ENCODE measurements at regions not wholly inside any gene's neighbourhood (a gene's known extent, or its start where the extent isn't known, plus 50 kb on each side); places are given as distances from the start of the nearest gene placed in this dataset.

GRCh38 chr16:61233713-61234112 lies 802.5 kb downstream of the CDH8 start:
- no peak overlapping the region for H3K27ac ChIP-seq
- in situ Hi-C loops (cut with HindIII; ENCODE audit: low pct_ligation_motif_present, low sequenced_read_pairs), result no loop called here
- no peak for DNase-seq
- H3K27me3 ChIP-seq (replicated peaks), result no peaks in the 10 kb centered on the region
- no peak overlapping the region for H3K4me3 ChIP-seq (ENCODE audit: low read depth, low read length)
- H3K36me3 ChIP-seq (replicated peaks), result no peaks in the 10 kb centered on the region
- no peak for TF ChIP-seq CTCF (IDR thresholded peaks at IDR 0.05; ENCODE audit: low read depth, low read length, missing control alignments)

- TF ChIP-seq CTCF (IDR thresholded peaks at IDR 0.05; ENCODE audit: low read depth, low read length, missing control alignments), result no peak
- H3K36me3 ChIP-seq (replicated peaks), result no peaks in the 10 kb centered on the region
- no peaks in the 10 kb centered on the region for H3K27me3 ChIP-seq (replicated peaks)
- in situ Hi-C loops (cut with HindIII; ENCODE audit: low pct_ligation_motif_present, low sequenced_read_pairs), result no loop called here
- H3K4me3 ChIP-seq (ENCODE audit: low read depth, low read length), result no peak overlapping the region
- no peak for DNase-seq
- no peak overlapping the region for H3K27ac ChIP-seq
Measured at GRCh38 chr16:61228371-61228770, 807.9 kb downstream of the CDH8 start.

DNA sequence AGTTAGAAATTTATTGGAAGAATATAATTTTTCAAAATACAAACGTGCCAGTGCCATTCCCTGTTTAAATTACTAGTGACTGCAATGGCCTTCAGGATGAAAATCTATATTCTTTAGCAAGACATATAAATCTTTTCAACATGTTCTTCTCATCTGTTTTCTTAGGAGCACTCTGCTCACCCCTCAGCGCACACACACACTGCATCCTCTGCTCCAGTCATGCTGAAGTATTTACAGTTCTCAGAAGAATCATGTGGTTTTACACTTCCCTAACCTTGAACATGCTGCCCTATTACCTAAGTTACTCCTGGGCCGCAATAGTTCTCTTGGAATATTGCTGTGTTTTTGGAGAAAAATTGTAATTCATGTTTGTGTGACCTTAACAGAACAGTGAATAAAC lies 820.6 kb downstream of the CDH8 start:
- H3K36me3 ChIP-seq (replicated peaks), result no peaks in the 10 kb centered on the region

GRCh38 chr16:61214780-61215179 lies 821.5 kb downstream of the CDH8 start:
- Histone ChIP-seq H3K4me3 (ENCODE audit: low read depth, low read length) (no peak overlapping the region), H3K27ac (no peak overlapping the region), H3K27me3 (replicated peaks) (no peaks in the 10 kb centered on the region), H3K36me3 (replicated peaks) (no peaks in the 10 kb centered on the region)
- in situ Hi-C loops (cut with HindIII; ENCODE audit: low pct_ligation_motif_present, low sequenced_read_pairs), result no loop called here
- DNase-seq, result no peak
- TF ChIP-seq CTCF (IDR thresholded peaks at IDR 0.05; ENCODE audit: low read depth, low read length, missing control alignments), result no peak

More for the DNA sequence above, 820.6 kb downstream of the CDH8 start:
- in situ Hi-C loops (cut with HindIII; ENCODE audit: low pct_ligation_motif_present, low sequenced_read_pairs), result no loop called here
- Histone ChIP-seq H3K27me3 (replicated peaks) (no peaks in the 10 kb centered on the region), H3K4me3 (ENCODE audit: low read depth, low read length) (no peak overlapping the region), H3K27ac (no peak overlapping the region)
- DNase-seq, result no peak
- no peak for TF ChIP-seq CTCF (IDR thresholded peaks at IDR 0.05; ENCODE audit: low read depth, low read length, missing control alignments)

- DNase-seq, result no peak
- Histone ChIP-seq H3K4me3 (ENCODE audit: low read depth, low read length) (no peak overlapping the region), H3K27ac (no peak overlapping the region), H3K36me3 (replicated peaks) (no peaks in the 10 kb centered on the region), H3K27me3 (replicated peaks) (no peaks in the 10 kb centered on the region)
- TF ChIP-seq CTCF (IDR thresholded peaks at IDR 0.05; ENCODE audit: low read depth, low read length, missing control alignments), result no peak
- in situ Hi-C loops (cut with HindIII; ENCODE audit: low pct_ligation_motif_present, low sequenced_read_pairs), result no loop called here
Measured at GRCh38 chr16:61210076-61210475, 826.2 kb downstream of the CDH8 start.

DNA sequence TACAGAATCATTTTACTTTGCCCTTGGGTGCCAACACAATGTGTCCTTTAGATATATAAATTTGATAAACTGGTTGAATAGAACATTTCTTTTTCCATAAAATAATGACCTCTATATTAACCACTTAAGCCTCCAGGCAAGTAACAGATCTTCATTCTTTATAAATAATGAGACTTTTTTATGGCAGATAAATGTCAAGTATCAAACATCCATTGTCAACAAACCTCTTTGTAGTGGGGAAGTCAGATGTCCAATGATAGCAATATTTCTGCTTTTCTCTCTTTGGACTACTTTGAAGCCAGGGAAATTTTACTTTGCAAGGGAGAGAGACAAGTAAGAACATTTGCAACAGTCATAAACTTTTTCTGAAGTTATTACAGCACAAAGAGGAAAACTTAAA lies 841.2 kb downstream of the CDH8 start:
- no peak for DNase-seq
- Histone ChIP-seq H3K36me3 (replicated peaks) (no peaks in the 10 kb centered on the region), H3K4me3 (ENCODE audit: low read depth, low read length) (no peak overlapping the region), H3K27me3 (replicated peaks) (no peaks in the 10 kb centered on the region), H3K27ac (no peak overlapping the region)
- TF ChIP-seq CTCF (IDR thresholded peaks at IDR 0.05; ENCODE audit: low read depth, low read length, missing control alignments), result no peak
- in situ Hi-C loops (cut with HindIII; ENCODE audit: low pct_ligation_motif_present, low sequenced_read_pairs), result no loop called here
